H1 (cell line): ENCODE measurements at regions not wholly inside any gene's neighbourhood (a gene's known extent, or its start where the extent isn't known, plus 50 kb on each side); places are given as distances from the start of the nearest gene placed in this dataset.

Source experiments
- ASH2L ChIP-seq: fragments of 200-600, 300-600 bp; sonication (generic); IDR thresholded peaks from one replicate; pipeline ENCODE4 v1.7.1; 2017; ENCODE audit warnings: low read length
- CHD2 ChIP-seq: IDR thresholded peaks from 2 replicates; pipeline ENCODE4 v1.6.1; 2012; ENCODE audit warnings: low read length, improper control_type of control experiment
- TF ChIP-seq, protein P1 (sequence below): fragments of 300-600 bp; sonication (generic); IDR thresholded peaks from 2 replicates; pipeline ENCODE4 v1.7.1; 2012; ENCODE audit warnings: low read length, moderate library complexity, mild to moderate bottlenecking, inconsistent platforms; ENCODE audit not compliant: insufficient replicate concordance

- TF ChIP-seq, protein P1, sequence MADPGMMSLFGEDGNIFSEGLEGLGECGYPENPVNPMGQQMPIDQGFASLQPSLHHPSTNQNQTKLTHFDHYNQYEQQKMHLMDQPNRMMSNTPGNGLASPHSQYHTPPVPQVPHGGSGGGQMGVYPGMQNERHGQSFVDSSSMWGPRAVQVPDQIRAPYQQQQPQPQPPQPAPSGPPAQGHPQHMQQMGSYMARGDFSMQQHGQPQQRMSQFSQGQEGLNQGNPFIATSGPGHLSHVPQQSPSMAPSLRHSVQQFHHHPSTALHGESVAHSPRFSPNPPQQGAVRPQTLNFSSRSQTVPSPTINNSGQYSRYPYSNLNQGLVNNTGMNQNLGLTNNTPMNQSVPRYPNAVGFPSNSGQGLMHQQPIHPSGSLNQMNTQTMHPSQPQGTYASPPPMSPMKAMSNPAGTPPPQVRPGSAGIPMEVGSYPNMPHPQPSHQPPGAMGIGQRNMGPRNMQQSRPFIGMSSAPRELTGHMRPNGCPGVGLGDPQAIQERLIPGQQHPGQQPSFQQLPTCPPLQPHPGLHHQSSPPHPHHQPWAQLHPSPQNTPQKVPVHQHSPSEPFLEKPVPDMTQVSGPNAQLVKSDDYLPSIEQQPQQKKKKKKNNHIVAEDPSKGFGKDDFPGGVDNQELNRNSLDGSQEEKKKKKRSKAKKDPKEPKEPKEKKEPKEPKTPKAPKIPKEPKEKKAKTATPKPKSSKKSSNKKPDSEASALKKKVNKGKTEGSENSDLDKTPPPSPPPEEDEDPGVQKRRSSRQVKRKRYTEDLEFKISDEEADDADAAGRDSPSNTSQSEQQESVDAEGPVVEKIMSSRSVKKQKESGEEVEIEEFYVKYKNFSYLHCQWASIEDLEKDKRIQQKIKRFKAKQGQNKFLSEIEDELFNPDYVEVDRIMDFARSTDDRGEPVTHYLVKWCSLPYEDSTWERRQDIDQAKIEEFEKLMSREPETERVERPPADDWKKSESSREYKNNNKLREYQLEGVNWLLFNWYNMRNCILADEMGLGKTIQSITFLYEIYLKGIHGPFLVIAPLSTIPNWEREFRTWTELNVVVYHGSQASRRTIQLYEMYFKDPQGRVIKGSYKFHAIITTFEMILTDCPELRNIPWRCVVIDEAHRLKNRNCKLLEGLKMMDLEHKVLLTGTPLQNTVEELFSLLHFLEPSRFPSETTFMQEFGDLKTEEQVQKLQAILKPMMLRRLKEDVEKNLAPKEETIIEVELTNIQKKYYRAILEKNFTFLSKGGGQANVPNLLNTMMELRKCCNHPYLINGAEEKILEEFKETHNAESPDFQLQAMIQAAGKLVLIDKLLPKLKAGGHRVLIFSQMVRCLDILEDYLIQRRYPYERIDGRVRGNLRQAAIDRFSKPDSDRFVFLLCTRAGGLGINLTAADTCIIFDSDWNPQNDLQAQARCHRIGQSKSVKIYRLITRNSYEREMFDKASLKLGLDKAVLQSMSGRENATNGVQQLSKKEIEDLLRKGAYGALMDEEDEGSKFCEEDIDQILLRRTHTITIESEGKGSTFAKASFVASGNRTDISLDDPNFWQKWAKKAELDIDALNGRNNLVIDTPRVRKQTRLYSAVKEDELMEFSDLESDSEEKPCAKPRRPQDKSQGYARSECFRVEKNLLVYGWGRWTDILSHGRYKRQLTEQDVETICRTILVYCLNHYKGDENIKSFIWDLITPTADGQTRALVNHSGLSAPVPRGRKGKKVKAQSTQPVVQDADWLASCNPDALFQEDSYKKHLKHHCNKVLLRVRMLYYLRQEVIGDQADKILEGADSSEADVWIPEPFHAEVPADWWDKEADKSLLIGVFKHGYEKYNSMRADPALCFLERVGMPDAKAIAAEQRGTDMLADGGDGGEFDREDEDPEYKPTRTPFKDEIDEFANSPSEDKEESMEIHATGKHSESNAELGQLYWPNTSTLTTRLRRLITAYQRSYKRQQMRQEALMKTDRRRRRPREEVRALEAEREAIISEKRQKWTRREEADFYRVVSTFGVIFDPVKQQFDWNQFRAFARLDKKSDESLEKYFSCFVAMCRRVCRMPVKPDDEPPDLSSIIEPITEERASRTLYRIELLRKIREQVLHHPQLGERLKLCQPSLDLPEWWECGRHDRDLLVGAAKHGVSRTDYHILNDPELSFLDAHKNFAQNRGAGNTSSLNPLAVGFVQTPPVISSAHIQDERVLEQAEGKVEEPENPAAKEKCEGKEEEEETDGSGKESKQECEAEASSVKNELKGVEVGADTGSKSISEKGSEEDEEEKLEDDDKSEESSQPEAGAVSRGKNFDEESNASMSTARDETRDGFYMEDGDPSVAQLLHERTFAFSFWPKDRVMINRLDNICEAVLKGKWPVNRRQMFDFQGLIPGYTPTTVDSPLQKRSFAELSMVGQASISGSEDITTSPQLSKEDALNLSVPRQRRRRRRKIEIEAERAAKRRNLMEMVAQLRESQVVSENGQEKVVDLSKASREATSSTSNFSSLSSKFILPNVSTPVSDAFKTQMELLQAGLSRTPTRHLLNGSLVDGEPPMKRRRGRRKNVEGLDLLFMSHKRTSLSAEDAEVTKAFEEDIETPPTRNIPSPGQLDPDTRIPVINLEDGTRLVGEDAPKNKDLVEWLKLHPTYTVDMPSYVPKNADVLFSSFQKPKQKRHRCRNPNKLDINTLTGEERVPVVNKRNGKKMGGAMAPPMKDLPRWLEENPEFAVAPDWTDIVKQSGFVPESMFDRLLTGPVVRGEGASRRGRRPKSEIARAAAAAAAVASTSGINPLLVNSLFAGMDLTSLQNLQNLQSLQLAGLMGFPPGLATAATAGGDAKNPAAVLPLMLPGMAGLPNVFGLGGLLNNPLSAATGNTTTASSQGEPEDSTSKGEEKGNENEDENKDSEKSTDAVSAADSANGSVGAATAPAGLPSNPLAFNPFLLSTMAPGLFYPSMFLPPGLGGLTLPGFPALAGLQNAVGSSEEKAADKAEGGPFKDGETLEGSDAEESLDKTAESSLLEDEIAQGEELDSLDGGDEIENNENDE = no peak
- TF ChIP-seq ASH2L = no peak
- no peak for TF ChIP-seq CHD2
These were observed 299.6 kb upstream of the RUNX1 start (continued) for GRCh38 chr21:35348686-35349085.
